Fibroblast of pulmonary artery (primary cell): ENCODE measurements at regions not wholly inside any gene's neighbourhood (a gene's known extent, or its start where the extent isn't known, plus 50 kb on each side); places are given as distances from the start of the nearest gene placed in this dataset.

Source experiments
- DNase-seq: peaks from one replicate; pipeline ENCODE4 v3.0.0-alpha.2; 2010; ENCODE audit warnings: low read depth
- H3K4me3 ChIP-seq: replicated peaks from 2 replicates; pipeline ENCODE4 v1.5.1; 2011; ENCODE audit warnings: low read depth, mild to moderate bottlenecking, control low read depth, low read length, moderate library complexity
- CTCF ChIP-seq: IDR thresholded peaks from 2 replicates; pipeline ENCODE4 v1.5.1; 2011; ENCODE audit warnings: mild to moderate bottlenecking, control low read depth, low read length, inconsistent platforms; ENCODE audit errors: missing control alignments

DNA sequence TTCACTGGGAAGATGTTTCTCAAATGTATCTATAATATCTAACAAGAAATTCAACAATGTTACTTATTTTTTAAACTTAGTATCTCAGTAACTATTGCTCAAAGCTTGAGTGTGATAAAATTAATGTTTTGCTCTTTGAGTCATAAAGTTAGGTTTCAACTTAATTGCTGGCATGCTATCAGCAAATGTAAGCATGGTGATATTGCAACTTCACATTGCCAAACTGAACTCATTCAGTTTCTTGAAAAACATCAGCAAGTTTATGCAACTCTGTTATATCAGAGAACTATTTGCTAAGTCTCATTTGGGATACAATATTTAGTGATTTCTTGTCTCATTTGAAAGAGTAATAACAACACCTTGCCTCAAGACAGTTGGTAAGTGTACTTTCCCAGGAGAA, 91.2 kb upstream of the KLF3 start:
- DNase-seq, result no peak
- no peak for TF ChIP-seq CTCF
- no peak overlapping the region for H3K4me3 ChIP-seq

DNA sequence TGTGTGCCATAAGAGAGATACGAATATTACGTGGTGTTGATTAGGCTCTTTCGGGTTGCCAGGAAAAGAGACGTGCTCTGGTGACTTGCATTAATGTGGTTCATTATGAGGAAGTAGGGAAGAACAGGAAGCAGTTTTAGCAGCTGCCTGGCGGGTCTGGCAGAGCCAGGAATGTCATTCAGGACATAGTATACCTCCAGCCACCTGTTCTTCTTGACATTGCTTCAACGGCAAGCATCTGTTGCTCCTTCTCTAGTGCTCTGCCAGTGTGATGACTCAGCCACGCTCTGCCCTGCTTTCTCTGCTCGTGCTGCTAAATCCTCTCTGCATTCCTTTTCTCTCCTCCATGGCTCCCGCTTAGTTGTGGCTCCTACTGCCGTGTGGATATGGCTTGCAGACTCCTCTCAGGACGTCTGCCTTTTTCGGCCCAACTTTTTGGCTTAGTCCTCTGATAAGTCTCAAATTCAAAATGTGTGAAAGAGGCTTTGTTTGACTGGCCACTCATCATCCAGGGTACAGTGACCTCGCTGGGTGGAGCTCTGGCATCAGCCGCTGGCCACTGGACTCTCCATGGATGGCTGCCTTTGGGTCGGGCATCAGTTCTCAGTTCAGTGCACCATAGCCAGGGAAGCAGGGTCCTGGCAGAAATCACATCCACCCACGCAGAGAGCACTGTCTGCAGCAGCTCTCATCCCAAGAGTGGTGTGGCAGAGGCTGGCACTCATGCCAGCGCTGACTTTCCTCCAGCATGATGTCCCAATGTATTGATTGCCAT, 89.3 kb upstream of the KLF3 start:
- no peak overlapping the region for H3K4me3 ChIP-seq
- no peak for DNase-seq

GRCh38 chr4:38576767-38577166, 87.2 kb upstream of the KLF3 start:
- DNase-seq, result no peak
- no peak overlapping the region for H3K4me3 ChIP-seq
- no peak for TF ChIP-seq CTCF

More for the DNA sequence above, 89.3 kb upstream of the KLF3 start:
- TF ChIP-seq CTCF, result no peak

DNA sequence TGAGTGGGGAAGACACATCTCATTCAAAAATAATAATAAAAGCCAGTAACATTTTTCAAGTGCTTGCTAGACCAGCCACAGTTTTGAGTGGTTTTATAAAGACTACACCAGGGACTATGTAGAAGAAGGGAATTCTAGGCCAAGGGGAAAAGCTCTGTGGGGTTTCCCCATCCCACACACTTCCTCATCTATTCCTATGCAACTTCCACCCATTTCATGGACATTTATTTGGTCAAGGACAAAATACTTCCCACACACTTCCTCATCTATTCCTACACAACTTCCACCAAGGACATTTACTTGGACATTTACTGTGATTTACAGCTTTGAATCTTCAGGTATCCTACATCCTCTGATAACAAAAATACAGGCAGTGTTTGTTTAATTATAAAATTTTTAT, 86.5 kb upstream of the KLF3 start:
- no peak overlapping the region for H3K4me3 ChIP-seq
- no peak for TF ChIP-seq CTCF
- DNase-seq, result no peak

GRCh38 chr4:38581426-38582106, 82.4 kb upstream of the KLF3 start:
- DNase-seq, result no peak
- H3K4me3 ChIP-seq, result no peak overlapping the region
- TF ChIP-seq CTCF, result no peak

- DNase-seq, result no peak
- TF ChIP-seq CTCF, result no peak
- H3K4me3 ChIP-seq, result no peak overlapping the region
Measured at GRCh38 chr4:38582445-38582844, 81.6 kb upstream of the KLF3 start.

DNA sequence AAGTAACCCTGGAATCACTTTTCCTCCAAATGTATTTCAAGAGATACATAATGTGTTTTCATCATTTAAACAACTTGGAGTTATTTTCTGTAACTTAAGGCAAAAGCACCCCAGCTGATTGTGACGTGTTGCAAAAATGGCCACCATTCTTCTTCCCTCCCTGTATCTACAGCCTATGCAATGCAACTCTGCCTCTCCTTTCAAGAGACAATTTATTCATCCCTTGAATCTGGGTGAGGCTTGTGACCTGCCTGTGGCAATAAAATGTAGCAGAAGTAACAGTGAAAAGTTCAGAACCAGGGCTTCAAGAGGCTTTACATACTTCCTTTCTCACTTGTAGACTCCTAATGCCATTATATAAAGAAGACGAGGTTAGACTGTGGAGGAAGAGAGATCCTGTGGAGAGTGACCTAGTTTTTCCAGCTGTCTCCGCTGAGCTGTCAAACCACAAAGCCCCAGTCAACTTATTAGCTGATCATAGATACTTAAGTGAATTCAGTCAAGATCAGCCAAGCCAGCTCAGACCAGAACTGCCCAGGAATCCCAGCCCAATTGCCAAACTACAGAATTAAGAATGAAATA, 81.0 kb upstream of the KLF3 start:
- no peak overlapping the region for H3K4me3 ChIP-seq
- no peak for DNase-seq
- no peak for TF ChIP-seq CTCF
